ENCODE measurements at regions not wholly inside any gene's neighbourhood (a gene's known extent, or its start where the extent isn't known, plus 50 kb on each side); places are given as distances from the start of the nearest gene placed in this dataset.
A peak's percentile ranks its signal among the peaks of the same experiment; 100 is the strongest.
"Not testable (repeated sequence)": the region's sequence is repeated elsewhere in the genome, so short reads cannot be mapped to it uniquely, and the experiment has no call there.

DNA sequence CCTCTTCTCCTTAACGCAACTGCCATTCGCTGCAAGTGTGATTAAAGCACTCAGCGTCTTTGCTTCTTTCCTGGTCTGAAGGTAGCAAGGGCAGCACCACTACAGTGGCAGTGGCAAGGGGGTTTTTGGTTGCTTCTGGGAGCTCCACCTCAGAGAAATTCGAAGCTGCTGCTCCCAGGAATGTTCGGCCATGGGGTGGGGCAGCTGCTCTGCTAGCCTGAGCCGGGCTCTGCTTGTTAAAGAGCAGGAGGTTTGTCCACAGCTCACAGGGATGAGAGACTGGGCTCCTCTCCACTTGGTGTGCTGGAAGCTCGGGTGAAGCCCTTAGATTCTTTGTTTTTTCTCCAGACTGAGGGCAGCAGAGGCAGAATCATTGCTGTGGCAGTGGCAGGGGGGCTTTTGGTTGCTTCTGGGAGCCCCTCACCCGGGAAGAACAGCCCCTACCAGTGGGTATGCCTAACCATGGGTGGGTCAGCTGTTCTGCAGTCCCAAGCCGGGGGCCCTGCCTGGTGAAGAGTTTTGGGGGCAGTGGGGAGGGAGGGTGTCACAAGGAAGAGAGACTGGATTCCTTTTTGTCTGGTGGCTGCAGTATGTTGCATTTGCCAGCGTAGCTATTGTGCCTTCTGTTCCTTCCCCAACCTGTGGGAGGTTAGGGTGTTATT, 340.2 kb downstream of the AEBP2 start:
- no peak for DNase-seq

GRCh38 chr12:19780460-19780859, 341.2 kb downstream of the AEBP2 start:
- no peak for DNase-seq

DNA sequence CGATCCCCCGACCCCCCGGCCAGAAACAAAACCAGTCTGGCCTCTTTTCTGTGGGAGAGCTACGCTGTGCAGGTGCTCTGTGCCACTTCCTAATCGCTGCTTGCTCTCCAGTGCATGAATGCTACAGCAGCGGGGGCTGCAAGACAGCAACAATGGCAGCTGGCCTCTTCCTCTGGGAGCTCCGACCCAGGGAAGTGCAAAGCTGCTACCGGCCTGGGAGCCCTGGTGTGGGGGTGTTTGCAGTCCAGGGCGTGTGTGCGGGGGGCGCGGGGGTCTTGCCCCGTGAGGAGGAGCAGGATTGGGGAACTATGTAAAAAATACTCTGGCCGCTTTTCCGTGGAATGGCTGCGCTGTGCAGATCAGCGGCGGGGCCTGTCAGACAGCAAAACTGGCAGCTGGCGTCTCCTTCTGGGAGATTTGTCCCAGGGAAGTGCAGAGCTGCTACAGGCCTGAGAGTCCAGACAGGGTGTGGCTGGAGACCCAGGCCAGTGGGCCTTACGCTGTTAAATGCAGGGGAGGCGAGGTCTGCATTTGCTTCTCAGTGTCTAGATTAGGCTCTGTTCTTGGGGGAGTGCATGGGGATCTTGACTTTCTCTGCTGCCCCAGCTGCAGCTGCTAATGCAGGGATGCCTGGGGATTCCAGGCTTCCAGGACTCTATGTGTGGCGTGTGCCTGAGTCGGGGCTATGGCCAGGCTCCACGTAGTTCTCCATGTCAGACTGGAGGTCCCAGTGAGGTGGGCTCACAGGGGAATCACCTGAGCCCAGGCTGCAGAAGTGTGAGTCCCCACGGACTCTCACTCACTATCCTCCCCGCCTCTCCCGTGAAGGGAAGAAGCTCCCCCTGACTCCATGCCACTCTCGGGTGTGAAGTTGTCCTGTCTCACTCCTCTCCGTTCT, 344.5 kb downstream of the AEBP2 start:
- peak; percentile 47 for DNase-seq

- DNase-seq = no peak
Observed at GRCh38 chr12:19792028-19792427, 352.7 kb downstream of the AEBP2 start.

- DNase-seq = no peak
Observed at GRCh38 chr12:19794116-19794515, 354.8 kb downstream of the AEBP2 start.

GRCh38 chr12:19799216-19799615, 359.9 kb downstream of the AEBP2 start:
- DNase-seq = no peak

GRCh38 chr12:19799895-19800602, 360.8 kb downstream of the AEBP2 start:
- no peak for DNase-seq

GRCh38 chr12:19800884-19801283, 361.6 kb downstream of the AEBP2 start:
- DNase-seq = no peak

- no peak for DNase-seq
Observed at GRCh38 chr12:19801941-19802340, 362.6 kb downstream of the AEBP2 start.

DNA sequence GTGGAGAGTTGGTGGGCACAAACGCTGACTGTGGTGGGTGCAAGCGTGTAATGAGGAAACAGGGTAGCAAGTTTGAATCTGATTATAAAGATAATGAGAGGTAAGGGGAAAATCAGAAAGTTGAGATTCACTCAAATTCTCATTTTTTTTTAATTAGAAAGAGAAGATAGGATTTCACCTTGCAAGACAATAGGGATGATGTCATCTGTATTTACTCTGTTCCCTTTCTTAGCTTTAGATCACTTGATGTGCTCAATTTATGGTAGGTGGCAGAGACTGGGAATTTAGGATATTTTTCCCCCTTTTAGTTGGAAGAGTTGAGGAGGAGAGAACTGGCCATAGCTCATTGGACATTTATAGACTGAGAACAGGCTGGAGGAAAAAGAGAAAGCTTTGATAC, 363.6 kb downstream of the AEBP2 start:
- DNase-seq = no peak

- DNase-seq = no peak
Observed at GRCh38 chr12:19804737-19805136, 365.4 kb downstream of the AEBP2 start.

DNA sequence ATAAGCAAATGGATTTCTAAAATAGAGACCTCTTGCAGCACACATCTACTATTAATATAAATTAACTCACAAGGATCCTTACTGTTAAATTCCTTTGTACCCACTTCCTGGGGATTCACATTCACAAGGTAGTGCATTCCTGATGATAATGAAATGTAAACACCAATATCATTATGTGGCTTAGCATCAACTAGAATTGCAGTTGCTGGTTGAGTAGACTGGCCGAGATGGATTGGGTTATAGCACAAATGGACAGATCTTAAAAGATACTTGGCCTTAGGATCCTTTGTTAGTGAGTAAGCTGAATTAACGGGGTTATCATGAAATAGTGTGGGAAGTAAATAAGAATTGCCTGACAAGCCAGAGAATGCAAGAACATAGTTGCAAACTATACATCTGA, 369.1 kb downstream of the AEBP2 start:
- DNase-seq = no peak

GRCh38 chr12:19810213-19810612, 370.9 kb downstream of the AEBP2 start:
- no peak for DNase-seq

GRCh38 chr12:19811922-19812321, 372.6 kb downstream of the AEBP2 start:
- no peak for DNase-seq

GRCh38 chr12:19819231-19819630, 379.9 kb downstream of the AEBP2 start:
- DNase-seq = no peak

DNA sequence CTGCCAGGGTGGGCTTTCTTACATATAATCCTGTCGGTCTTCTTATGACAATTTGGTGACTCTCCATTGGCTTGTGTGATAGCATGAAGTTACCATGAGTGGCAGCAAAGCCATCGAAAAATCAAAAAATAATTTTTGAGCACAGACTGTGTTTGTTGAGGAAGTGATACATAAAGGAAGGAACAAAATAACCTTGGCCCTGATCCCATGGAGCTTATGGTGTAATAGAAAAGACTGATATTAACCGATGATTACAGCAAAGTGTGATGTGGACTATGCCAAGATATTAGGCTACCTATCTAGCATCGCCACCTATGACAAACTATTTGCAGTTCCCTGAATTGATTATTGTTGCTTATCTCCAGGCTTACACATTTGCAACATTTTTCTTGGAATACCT, 383.2 kb downstream of the AEBP2 start:
- DNase-seq = no peak

GRCh38 chr12:19823326-19823725, 384.0 kb downstream of the AEBP2 start:
- DNase-seq = not testable (repeated sequence)

GRCh38 chr12:19826980-19827550, 387.8 kb downstream of the AEBP2 start:
- no peak for DNase-seq

DNA sequence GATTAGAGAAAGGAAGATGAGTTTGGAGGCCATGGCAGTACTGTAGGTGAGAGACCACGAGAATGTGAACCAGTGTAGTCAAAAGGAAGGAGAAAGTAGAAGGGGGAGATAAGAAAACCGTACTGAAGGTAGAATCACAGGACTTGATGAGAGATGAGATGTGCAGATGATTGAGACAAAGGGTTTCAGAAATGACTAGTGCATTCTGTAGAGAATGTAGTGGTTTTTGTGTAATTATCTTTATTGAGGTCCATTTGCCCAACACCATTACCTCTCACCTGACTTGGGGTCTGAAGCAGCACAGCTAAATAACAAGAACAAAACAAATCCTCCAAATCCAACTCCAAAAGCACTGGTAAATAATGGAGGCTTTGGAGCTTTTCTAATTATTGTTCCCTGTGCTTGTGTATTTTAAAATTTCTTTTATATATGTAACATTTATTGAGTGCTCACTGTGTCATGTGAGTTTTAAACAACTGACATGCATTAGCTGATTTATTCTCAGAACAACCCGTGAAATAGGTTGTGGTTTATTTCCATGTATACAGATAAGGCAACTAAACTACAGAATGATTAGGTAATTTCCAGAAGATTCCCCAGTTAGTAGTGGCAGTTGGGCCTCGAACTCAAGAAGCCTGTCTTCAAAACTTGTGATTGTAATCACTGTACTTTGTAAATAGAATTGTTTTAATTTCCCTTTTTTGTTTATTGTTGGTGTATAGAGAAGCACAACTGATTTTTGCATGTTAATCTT, 390.0 kb downstream of the AEBP2 start:
- DNase-seq = no peak

DNA sequence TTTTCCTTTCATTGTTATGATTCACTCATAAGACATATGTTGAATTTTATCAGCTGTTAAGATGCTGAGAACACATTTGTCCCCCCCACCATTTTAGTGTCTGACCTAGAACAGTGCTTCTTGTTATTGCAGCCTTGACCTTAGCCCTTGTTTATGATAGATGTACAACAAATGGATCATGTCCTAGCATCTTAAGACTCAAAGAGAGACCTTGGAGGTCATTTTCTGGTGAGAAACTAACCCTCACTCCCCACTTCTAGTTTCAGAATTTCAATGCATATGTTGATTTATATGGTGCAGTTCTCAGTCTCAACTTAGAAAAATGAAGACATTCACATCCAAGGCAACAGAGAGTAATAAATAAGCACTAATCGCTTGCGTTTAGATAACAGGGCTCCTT, 391.2 kb downstream of the AEBP2 start:
- no peak for DNase-seq

GRCh38 chr12:19833775-19834501, 394.6 kb downstream of the AEBP2 start:
- no peak for DNase-seq

DNA sequence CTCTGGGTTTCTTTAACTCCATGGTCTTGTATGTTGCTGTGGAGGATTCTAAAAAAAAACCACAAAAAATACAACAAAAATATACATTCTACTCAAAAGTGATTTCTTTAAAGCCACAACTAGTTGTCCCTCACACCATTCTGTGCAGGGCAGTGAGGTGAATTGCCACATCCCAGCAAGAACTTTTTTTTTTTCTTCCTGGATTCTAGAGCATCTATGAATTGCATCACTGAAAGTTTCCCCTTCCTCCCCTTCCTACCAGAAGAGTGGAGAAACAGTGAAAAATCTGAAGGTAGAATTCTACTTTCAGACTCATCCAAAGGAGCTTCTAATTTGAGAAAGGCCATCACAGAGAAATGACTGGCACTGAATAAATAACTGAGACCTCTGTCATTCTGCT, 395.3 kb downstream of the AEBP2 start:
- DNase-seq = no peak
